HG03457 (cell line): ENCODE measurements at regions not wholly inside any gene's neighbourhood (a gene's known extent, or its start where the extent isn't known, plus 50 kb on each side); places are given as distances from the start of the nearest gene placed in this dataset.

Experiments
- ATAC-seq: cut with Tn5 transposase; IDR thresholded peaks from one replicate; pipeline ENCODE4 v1.9.1; 2021; ENCODE audit warnings: moderate number of reproducible peaks; ENCODE audit not compliant: unreplicated experiment

GRCh38 chr4:126779436-126780166 lies 853.2 kb upstream of the INTU start:
- ATAC-seq: no peak

GRCh38 chr4:126783191-126783590 lies 849.6 kb upstream of the INTU start:
- no peak for ATAC-seq

GRCh38 chr4:126784966-126785580 lies 847.7 kb upstream of the INTU start:
- ATAC-seq: no peak

- no peak for ATAC-seq
Measured at GRCh38 chr4:126790633-126791032, 842.1 kb upstream of the INTU start.

- no peak for ATAC-seq
Measured at GRCh38 chr4:126794363-126794762, 838.4 kb upstream of the INTU start.

- no peak for ATAC-seq
Measured at GRCh38 chr4:126798214-126798613, 834.5 kb upstream of the INTU start.

GRCh38 chr4:126799416-126799815 lies 833.3 kb upstream of the INTU start:
- no peak for ATAC-seq

GRCh38 chr4:126799971-126800574 lies 832.7 kb upstream of the INTU start:
- ATAC-seq: no peak

GRCh38 chr4:126800575-126801141 lies 832.1 kb upstream of the INTU start:
- no peak for ATAC-seq

- no peak for ATAC-seq
Measured at GRCh38 chr4:126807132-126807531, 825.6 kb upstream of the INTU start.

GRCh38 chr4:126812076-126812475 lies 820.7 kb upstream of the INTU start:
- no peak for ATAC-seq

GRCh38 chr4:126820631-126821030 lies 812.1 kb upstream of the INTU start:
- no peak for ATAC-seq

- ATAC-seq: no peak
Measured at GRCh38 chr4:126821152-126821551, 811.6 kb upstream of the INTU start.

- no peak for ATAC-seq
Measured at GRCh38 chr4:126825083-126825482, 807.7 kb upstream of the INTU start.

- no peak for ATAC-seq
Measured at GRCh38 chr4:126827669-126828068, 805.1 kb upstream of the INTU start.

- no peak for ATAC-seq
Measured at GRCh38 chr4:126834854-126835253, 797.9 kb upstream of the INTU start.

GRCh38 chr4:126838941-126839679 lies 793.6 kb upstream of the INTU start:
- no peak for ATAC-seq

GRCh38 chr4:126843492-126844067 lies 789.2 kb upstream of the INTU start:
- no peak for ATAC-seq

- peak; percentile 66 for ATAC-seq
Measured at GRCh38 chr4:126850286-126850685, 782.5 kb upstream of the INTU start.

GRCh38 chr4:126851391-126851790 lies 781.4 kb upstream of the INTU start:
- ATAC-seq: no peak

GRCh38 chr4:126853715-126854114 lies 779.0 kb upstream of the INTU start:
- no peak for ATAC-seq
